Stimulated activated CD8-positive, alpha-beta memory T cell treated with anti-CD3 and anti-CD28 coated beads, Interleukin-4, amount 100 ng/mL, for 1 hour (primary cell): ENCODE measurements at regions not wholly inside any gene's neighbourhood (a gene's known extent, or its start where the extent isn't known, plus 50 kb on each side); places are given as distances from the start of the nearest gene placed in this dataset.

Experiments
- DNase-seq, 2 donors: peaks; one replicate each; pipeline ENCODE4 v3.0.0-alpha.2; 2020; ENCODE audit warnings: low read depth in 2 of 2, low spot score in 1 of 2

GRCh38 chr15:62727501-62727900 is 315.0 kb upstream of the TPM1 start:
- no peak for DNase-seq

GRCh38 chr15:62730825-62731224 is 311.7 kb upstream of the TPM1 start:
- DNase-seq, result no peak

- DNase-seq, result no peak
Measured at GRCh38 chr15:62732078-62732477, 310.5 kb upstream of the TPM1 start.

- no peak for DNase-seq
Measured at GRCh38 chr15:62734706-62735105, 307.8 kb upstream of the TPM1 start.

GRCh38 chr15:62736756-62737155 is 305.8 kb upstream of the TPM1 start:
- no peak for DNase-seq

- no peak for DNase-seq
Measured at GRCh38 chr15:62737551-62737950, 305.0 kb upstream of the TPM1 start.

- no peak for DNase-seq
Measured at GRCh38 chr15:62739082-62739481, 303.5 kb upstream of the TPM1 start.

GRCh38 chr15:62739507-62739906 is 303.0 kb upstream of the TPM1 start:
- no peak for DNase-seq

- DNase-seq, result no peak
Measured at GRCh38 chr15:62740141-62741004, 302.2 kb upstream of the TPM1 start.

GRCh38 chr15:62741106-62741505 is 301.4 kb upstream of the TPM1 start:
- no peak for DNase-seq

- DNase-seq, result no peak
Measured at GRCh38 chr15:62742409-62743171, 300.0 kb upstream of the TPM1 start.

GRCh38 chr15:62745621-62746225 is 296.8 kb upstream of the TPM1 start:
- DNase-seq, result no peak

GRCh38 chr15:62748196-62748595 is 294.4 kb upstream of the TPM1 start:
- DNase-seq, result no peak

GRCh38 chr15:62749036-62749815 is 293.3 kb upstream of the TPM1 start:
- DNase-seq, result no peak

- no peak for DNase-seq
Measured at GRCh38 chr15:62750471-62750870, 292.1 kb upstream of the TPM1 start.

- no peak for DNase-seq
Measured at GRCh38 chr15:62752657-62753517, 289.7 kb upstream of the TPM1 start.

- DNase-seq, result no peak
Measured at GRCh38 chr15:62753518-62754221, 288.9 kb upstream of the TPM1 start.

- DNase-seq, result no peak
Measured at GRCh38 chr15:62756326-62756994, 286.1 kb upstream of the TPM1 start.

GRCh38 chr15:62756995-62757360 is 285.6 kb upstream of the TPM1 start:
- no peak for DNase-seq
